Smooth muscle cell (in vitro differentiated cells): ENCODE measurements at regions not wholly inside any gene's neighbourhood (a gene's known extent, or its start where the extent isn't known, plus 50 kb on each side); places are given as distances from the start of the nearest gene placed in this dataset.

Experiments used
- DNase-seq: peaks from one replicate; lab custom pipeline; 2025; ENCODE audit not compliant: unreplicated experiment; lab: John Stamatoyannopoulos, UW
- H2AFZ ChIP-seq: fragments of 200-600 bp; sonication (generic); 2 replicates; pipeline ENCODE4 v1.6.0; 2016; ENCODE audit warnings: antibody characterized with exemption, low read depth, mild to moderate bottlenecking
- H3F3A ChIP-seq: fragments of 200-600 bp; sonication (generic); 2 replicates; pipeline ENCODE4 v1.6.0; 2017; ENCODE audit warnings: antibody characterized with exemption, low read depth
- H3K27ac ChIP-seq: fragments of 200-600 bp; sonication (generic); 2 replicates; pipeline ENCODE4 v1.5.1; 2016; ENCODE audit warnings: low read depth, mild to moderate bottlenecking
- H3K27me3 ChIP-seq: fragments of 200-600 bp; sonication (generic); 2 replicates; pipeline ENCODE4 v1.6.1; 2016; ENCODE audit warnings: low read depth, mild to moderate bottlenecking
- H3K36me3 ChIP-seq: fragments of 200-600 bp; sonication (generic); 2 replicates; pipeline ENCODE4 v1.5.1; 2016; ENCODE audit warnings: low read depth
- H3K4me1 ChIP-seq: fragments of 200-600 bp; sonication (generic); 2 replicates; pipeline ENCODE4 v1.5.1; 2016; ENCODE audit warnings: low read depth
- H3K4me2 ChIP-seq: fragments of 200-600 bp; sonication (generic); 2 replicates; pipeline ENCODE4 v1.6.0; 2016; ENCODE audit warnings: mild to moderate bottlenecking
- H3K4me3 ChIP-seq: fragments of 200-600 bp; sonication (generic); 2 replicates; pipeline ENCODE4 v1.5.1; 2016; ENCODE audit warnings: mild to moderate bottlenecking
- H3K79me2 ChIP-seq: fragments of 200-600 bp; sonication (generic); 2 replicates; pipeline ENCODE4 v1.6.0; 2016; ENCODE audit warnings: low read depth, mild to moderate bottlenecking
- H3K9ac ChIP-seq: fragments of 200-600 bp; sonication (generic); 2 replicates; pipeline ENCODE4 v1.6.0; 2016; ENCODE audit warnings: low read depth
- H3K9me3 ChIP-seq: fragments of 200-600 bp; sonication (generic); replicated peaks from 2 replicates; pipeline ENCODE4 v1.5.1; 2016; ENCODE audit warnings: low read depth
- H4K20me1 ChIP-seq: fragments of 200-600 bp; sonication (generic); 2 replicates; pipeline ENCODE4 v1.6.0; 2016; ENCODE audit warnings: low read depth
- WGBS: methylation state at CpG from one replicate; pipeline ENCODE4 v1.1.7; 2016; ENCODE audit warnings: low lambda C conversion rate; 5-methylcytosine and 5-hydroxymethylcytosine counted together
- TF ChIP-seq, protein P1 (sequence below): fragments of 200-600 bp; sonication (generic); IDR thresholded peaks from 2 replicates; pipeline ENCODE4 v1.5.1; 2017; ENCODE audit warnings: borderline replicate concordance, mild to moderate bottlenecking, antibody characterized with exemption; ENCODE audit not compliant: insufficient read depth, poor library complexity, severe bottlenecking

DNA sequence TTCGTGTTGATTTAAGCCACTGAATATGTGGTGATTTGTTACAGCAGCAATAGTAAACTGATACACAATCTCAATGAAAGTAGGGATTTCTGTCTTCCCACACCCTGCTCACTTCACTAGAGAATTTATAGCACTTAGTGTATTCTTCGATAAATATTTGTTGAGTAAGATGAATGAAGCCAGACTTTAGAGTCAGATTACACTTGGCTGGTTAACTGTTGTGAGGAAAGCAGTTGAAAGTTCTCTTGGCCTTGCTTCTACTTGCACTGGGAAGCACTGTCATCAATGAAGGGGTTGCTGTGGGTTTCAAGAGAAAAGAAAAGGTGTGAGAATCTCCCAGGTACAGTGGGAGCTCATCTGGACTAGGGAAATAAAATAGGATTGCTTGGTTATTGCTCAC, 82.1 kb upstream of the IGFBP3 start:
- DNase-seq, result no peak
- Histone ChIP-seq H3K9me3 (no peaks in the 10 kb centered on the region), H3K4me3 (no peak overlapping the region), H3F3A (no peaks in the 10 kb centered on the region), H3K79me2 (no peaks in the 10 kb centered on the region), H3K27ac (no peak overlapping the region), H3K27me3 (no peaks in the 10 kb centered on the region), H3K36me3 (no peaks in the 10 kb centered on the region), H2AFZ (no peak overlapping the region), H3K4me2 (no peak overlapping the region), H3K4me1 (no peaks in the 10 kb centered on the region), H4K20me1 (no peaks in the 10 kb centered on the region), H3K9ac (no peak overlapping the region)
- TF ChIP-seq, protein P1, sequence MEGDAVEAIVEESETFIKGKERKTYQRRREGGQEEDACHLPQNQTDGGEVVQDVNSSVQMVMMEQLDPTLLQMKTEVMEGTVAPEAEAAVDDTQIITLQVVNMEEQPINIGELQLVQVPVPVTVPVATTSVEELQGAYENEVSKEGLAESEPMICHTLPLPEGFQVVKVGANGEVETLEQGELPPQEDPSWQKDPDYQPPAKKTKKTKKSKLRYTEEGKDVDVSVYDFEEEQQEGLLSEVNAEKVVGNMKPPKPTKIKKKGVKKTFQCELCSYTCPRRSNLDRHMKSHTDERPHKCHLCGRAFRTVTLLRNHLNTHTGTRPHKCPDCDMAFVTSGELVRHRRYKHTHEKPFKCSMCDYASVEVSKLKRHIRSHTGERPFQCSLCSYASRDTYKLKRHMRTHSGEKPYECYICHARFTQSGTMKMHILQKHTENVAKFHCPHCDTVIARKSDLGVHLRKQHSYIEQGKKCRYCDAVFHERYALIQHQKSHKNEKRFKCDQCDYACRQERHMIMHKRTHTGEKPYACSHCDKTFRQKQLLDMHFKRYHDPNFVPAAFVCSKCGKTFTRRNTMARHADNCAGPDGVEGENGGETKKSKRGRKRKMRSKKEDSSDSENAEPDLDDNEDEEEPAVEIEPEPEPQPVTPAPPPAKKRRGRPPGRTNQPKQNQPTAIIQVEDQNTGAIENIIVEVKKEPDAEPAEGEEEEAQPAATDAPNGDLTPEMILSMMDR, result no peak
- 94% methylated on average over 2 of the region's 2 CpGs for WGBS

DNA sequence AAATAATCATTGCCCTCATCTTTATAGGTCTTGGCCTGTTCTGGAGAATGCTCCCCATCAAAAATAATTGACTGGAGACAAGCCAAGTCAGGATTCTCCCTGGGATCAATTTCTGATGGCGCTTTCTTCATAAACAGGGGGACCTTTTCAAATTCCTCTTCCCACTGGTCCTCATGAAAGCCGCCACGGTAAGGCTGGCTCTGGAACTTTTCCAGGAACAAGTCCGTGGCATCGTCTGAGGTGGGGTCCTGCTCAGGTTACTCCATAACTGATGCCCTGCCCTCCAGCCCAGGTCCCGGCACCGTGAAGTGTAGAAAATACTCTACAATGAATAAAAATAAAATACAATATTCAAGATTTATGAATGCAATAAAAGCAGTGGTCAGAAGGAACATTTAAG, 79.4 kb upstream of the IGFBP3 start:
- Histone ChIP-seq H3K27ac (no peak overlapping the region), H3K4me1 (no peaks in the 10 kb centered on the region), H3K4me3 (no peak overlapping the region), H3K27me3 (no peaks in the 10 kb centered on the region), H3K79me2 (no peaks in the 10 kb centered on the region), H2AFZ (no peak overlapping the region), H3K9me3 (no peaks in the 10 kb centered on the region), H3K9ac (no peak overlapping the region), H3F3A (no peaks in the 10 kb centered on the region), H4K20me1 (no peaks in the 10 kb centered on the region), H3K4me2 (no peak overlapping the region), H3K36me3 (peaks cover 6% of the 10 kb centered on the region)
- WGBS, result 90% methylated on average over 7 of the region's 7 CpGs
- TF ChIP-seq, protein P1, result no peak
- DNase-seq, result no peak

DNA sequence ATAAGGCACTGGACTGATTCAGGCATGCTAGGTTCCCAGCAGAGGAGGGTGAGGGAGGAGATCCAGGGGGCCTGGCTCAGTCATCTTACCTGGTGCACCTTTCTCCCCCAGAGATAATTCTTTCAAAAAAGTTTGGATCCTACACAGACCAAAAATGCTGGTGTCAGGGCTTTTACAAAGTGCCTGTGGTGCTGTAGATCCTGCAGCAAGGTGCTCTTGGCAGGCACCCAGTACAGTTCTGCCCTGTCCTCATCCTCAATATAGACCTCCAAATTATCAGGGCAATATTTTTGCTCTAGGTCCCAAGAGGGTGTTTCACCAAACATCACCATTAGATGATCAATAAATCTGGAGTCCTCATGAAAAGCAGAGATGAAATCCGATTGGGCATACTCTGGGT, 78.5 kb upstream of the IGFBP3 start:
- 93% methylated on average over 1 of the region's 1 CpG for WGBS

DNA sequence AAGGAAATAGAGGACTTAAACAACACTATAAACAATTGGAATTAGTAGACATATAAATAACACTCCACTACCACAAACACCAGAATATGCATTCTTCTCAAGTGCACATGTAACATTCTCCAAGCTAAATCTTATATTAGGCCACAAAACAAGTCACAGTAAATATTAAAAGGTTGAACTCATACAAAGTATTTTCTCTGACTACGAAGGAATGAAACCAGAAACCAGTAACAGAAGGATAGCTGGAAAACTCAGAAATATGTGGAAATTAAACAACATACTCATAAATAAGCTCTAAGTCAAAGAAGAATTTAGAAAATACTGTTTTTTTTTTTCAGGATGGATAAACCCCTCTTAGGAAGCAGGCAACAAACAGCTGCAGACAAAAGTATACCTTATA, 77.4 kb upstream of the IGFBP3 start:
- H3K9me3 ChIP-seq, result no peaks in the 10 kb centered on the region
- WGBS, result 66% methylated on average over 1 of the region's 1 CpG
- no peak for DNase-seq
- H3K4me3 ChIP-seq, result no peak overlapping the region
- no peak overlapping the region for H2AFZ ChIP-seq
- H3K36me3 ChIP-seq, result peaks cover 6% of the 10 kb centered on the region
- no peaks in the 10 kb centered on the region for H3K4me1 ChIP-seq
- H3K4me2 ChIP-seq, result no peak overlapping the region
- no peak overlapping the region for H3K9ac ChIP-seq
- H3K27me3 ChIP-seq, result no peaks in the 10 kb centered on the region
- TF ChIP-seq, protein P1, result no peak
- no peaks in the 10 kb centered on the region for H4K20me1 ChIP-seq
- H3F3A ChIP-seq, result no peaks in the 10 kb centered on the region
- H3K79me2 ChIP-seq, result no peaks in the 10 kb centered on the region
- no peak overlapping the region for H3K27ac ChIP-seq

More for the DNA sequence above, 78.5 kb upstream of the IGFBP3 start:
- H3K4me2 ChIP-seq, result no peak overlapping the region
- no peaks in the 10 kb centered on the region for H3K27me3 ChIP-seq
- TF ChIP-seq, protein P1, result no peak
- no peak overlapping the region for H3K4me3 ChIP-seq
- H3K4me1 ChIP-seq, result no peaks in the 10 kb centered on the region
- no peaks in the 10 kb centered on the region for H3K79me2 ChIP-seq
- no peak overlapping the region for H2AFZ ChIP-seq
- no peak for DNase-seq
- no peaks in the 10 kb centered on the region for H3K9me3 ChIP-seq
- H3K27ac ChIP-seq, result no peak overlapping the region
- no peaks in the 10 kb centered on the region for H4K20me1 ChIP-seq
- no peak overlapping the region for H3K9ac ChIP-seq
- H3K36me3 ChIP-seq, result peaks cover 6% of the 10 kb centered on the region
- no peaks in the 10 kb centered on the region for H3F3A ChIP-seq
